ENCODE measurements at regions not wholly inside any gene's neighbourhood (a gene's known extent, or its start where the extent isn't known, plus 50 kb on each side); places are given as distances from the start of the nearest gene placed in this dataset.

DNA sequence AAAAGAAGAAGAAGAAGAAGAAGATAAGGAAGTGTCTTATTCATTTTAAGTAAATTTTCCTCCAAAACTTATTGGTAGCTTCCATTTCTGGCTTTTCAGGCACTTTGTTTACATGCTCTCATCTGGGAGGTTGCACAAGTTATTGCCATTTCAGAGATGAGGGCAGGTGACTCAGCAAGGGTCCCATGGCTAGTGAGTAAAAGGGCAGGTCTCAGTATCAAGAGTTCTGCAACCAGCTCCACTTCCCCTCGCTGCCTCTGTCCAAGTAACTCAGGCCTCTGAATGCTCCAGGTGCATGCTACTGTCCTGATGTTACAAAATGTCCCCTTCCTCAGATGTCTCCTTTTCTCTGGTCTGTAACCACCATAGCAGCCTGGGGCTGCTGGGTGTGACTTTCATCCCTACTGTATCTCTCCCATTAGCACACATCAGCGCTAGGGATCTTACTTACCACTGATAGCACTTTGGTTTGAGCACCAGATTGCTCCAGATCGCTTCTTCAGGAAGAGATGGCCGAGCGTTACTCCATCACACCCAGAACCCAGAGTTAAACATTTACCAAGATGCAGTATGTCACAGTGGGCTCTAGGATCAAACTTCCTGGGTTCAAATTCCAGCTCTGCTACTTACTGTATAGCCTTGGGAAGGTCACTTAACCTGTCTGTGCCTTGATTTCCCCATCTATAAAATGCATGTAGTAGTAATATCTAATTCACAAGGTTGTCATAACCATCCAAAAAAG, 57.4 kb upstream of the LAPTM4A start:
- TF ChIP-seq POLR2A (IDR thresholded peaks at IDR 0.05; ENCODE audit: low read depth, low read length) (no peak), POLR2AphosphoS5 (IDR thresholded peaks at IDR 0.05; ENCODE audit: low read depth, low read length) (no peak), TAF1 (IDR thresholded peaks at IDR 0.05; ENCODE audit: borderline replicate concordance, low read depth, low read length) (no peak)

Measured in GM12892 (cell line).